ENCODE measurements at regions not wholly inside any gene's neighbourhood (a gene's known extent, or its start where the extent isn't known, plus 50 kb on each side); places are given as distances from the start of the nearest gene placed in this dataset.
A peak's percentile ranks its signal among the peaks of the same experiment; 100 is the strongest.

- no peak for DNase-seq (ENCODE audit: low read depth in 3 of 3, low spot score in 2 of 3)
Observed at GRCh38 chr16:51756447-51757123, 605.5 kb upstream of the SALL1 start.

DNA sequence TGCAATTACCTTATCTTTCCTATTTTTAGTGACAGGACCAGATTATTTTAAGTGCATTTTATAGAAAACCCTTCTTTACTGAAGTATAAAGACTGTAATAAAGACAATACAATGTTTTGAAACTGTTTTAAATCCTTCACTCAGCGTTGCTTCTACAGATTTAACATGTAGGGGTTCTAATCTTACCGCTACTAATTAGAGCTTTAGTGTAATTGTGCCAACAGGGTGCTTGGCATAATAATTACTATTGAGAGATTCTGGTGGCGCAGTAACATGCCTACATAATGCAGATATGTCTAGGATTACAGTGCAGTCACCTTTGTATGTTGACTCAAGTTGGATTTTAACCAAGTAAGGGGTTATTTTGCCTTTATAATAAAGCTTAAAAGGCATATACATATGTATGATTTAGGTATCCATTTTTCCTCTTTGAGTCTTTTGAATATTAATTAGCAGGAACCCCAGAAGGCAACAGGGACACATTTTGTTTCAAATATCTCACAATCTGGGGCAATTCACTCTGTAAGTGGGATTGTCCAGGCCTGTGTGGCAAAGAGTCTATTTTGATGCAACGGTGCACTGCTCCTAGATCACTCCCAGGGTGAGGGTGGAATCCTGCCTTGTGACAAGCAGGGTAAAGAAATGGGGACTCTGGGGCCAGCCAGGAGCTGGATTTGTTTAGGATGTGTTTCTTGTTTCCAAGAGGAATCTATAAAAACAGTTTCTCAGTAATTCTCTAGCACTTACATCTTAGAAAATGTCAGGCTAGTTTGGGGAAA, 604.7 kb upstream of the SALL1 start:
- DNase-seq (ENCODE audit: low read depth in 3 of 3, low spot score in 2 of 3): no peak

DNA sequence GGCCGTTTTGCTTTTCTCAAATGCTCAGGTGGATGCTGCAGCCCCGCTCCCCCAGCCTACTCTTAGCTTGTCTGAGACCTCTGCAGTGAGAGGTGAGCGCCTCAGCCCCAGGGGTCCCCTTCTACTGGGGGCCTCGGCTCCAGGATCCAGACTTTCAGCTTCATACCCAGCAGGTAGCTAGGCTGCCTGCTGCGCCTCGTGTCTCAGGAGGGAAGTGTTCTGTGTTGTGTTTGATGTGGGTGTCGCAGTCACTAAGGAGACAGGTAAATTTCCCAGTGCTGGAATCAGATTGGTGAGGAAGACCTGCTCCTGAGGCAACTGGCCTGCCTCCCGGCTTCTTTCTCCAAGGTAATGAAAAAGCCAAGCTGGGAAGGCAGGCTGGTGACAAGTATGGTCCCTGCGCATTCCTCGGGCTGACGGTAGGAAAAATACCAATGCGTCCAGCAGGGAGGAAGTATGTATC, 604.0 kb upstream of the SALL1 start:
- DNase-seq (ENCODE audit: low read depth in 3 of 3, low spot score in 2 of 3): no peak

GRCh38 chr16:51753467-51754127, 602.5 kb upstream of the SALL1 start:
- no peak for DNase-seq (ENCODE audit: low read depth in 3 of 3, low spot score in 2 of 3)

- DNase-seq (ENCODE audit: low read depth in 3 of 3, low spot score in 2 of 3): no peak
Observed at GRCh38 chr16:51752438-51752995, 601.4 kb upstream of the SALL1 start.

- no peak for DNase-seq (ENCODE audit: low read depth in 3 of 3, low spot score in 2 of 3)
Observed at GRCh38 chr16:51747329-51747728, 596.3 kb upstream of the SALL1 start.

- DNase-seq (ENCODE audit: low read depth in 3 of 3, low spot score in 2 of 3): no peak
Observed at GRCh38 chr16:51734220-51734619, 583.1 kb upstream of the SALL1 start.

GRCh38 chr16:51733181-51733580, 582.1 kb upstream of the SALL1 start:
- DNase-seq (ENCODE audit: low read depth in 3 of 3, low spot score in 2 of 3): no peak

DNA sequence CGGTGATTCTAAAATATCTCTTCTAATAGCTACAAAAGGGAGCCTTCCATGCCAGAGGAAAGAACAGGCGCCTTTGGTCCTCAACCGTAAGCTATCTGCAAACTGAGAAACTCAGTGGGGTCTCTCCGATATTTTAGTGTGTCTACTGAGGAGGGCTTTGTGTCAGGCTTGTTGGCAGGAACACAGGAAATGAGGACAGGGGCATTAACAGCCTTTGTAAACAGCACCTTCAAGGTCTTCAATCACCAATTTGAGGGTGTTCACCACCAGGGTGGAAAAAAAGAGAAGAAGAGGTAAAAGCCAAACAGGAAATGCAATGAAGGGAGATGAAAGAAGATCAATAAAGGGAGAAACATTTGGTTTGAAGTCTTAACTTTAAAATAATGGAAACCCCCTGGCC, 580.1 kb upstream of the SALL1 start:
- no peak for DNase-seq (ENCODE audit: low read depth in 3 of 3, low spot score in 2 of 3)

GRCh38 chr16:51723036-51723724, 572.1 kb upstream of the SALL1 start:
- peak in 1 of 3 donors; percentile 36 for DNase-seq (ENCODE audit: low read depth in 3 of 3, low spot score in 2 of 3)

GRCh38 chr16:51722467-51722866, 571.4 kb upstream of the SALL1 start:
- no peak for DNase-seq (ENCODE audit: low read depth in 3 of 3, low spot score in 2 of 3)

DNA sequence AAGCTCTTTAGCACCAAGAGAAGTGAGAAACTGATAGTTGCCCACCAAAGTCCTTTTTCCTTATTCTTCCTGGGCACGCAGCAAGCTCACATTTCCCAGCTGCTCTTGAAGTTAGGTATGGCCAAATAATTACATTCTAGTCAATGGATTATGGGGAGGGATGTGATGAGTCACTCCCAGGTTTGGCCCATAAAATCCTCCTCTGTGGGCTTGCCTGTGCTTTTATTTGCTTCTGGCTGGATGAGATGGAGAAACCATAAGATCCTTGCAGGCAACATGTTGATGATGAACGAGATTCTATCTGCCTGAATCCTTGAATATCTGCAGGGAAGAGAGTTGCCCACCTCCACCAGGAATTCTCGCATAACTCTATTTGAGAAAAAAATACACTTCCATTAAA, 568.3 kb upstream of the SALL1 start:
- no peak for DNase-seq (ENCODE audit: low read depth in 3 of 3, low spot score in 2 of 3)

- DNase-seq (ENCODE audit: low read depth in 3 of 3, low spot score in 2 of 3): no peak
Observed at GRCh38 chr16:51716195-51716594, 565.1 kb upstream of the SALL1 start.

DNA sequence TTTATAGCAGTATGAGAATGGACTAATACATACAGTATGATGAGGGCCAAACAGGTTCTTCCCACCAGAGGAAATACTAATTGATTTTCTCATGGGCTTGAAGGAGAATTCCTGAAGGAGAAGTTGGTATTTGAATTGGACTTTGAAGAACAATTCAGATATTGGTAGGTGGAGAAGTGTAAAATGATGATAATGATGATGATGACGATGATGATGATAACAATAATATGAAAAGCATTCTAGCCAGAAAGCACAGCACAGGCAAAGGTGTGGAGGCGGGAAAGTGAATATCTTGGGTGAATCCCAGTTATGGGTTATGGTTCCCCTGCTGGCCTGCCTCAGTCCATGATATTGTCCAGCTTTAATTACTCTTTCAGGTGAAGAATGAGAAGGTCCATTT, 562.4 kb upstream of the SALL1 start:
- no peak for DNase-seq (ENCODE audit: low read depth in 3 of 3, low spot score in 2 of 3)

- DNase-seq (ENCODE audit: low read depth in 3 of 3, low spot score in 2 of 3): no peak
Observed at GRCh38 chr16:51710905-51711563, 560.0 kb upstream of the SALL1 start.

GRCh38 chr16:51710186-51710585, 559.1 kb upstream of the SALL1 start:
- DNase-seq (ENCODE audit: low read depth in 3 of 3, low spot score in 2 of 3): no peak

GRCh38 chr16:51708861-51709260, 557.8 kb upstream of the SALL1 start:
- DNase-seq (ENCODE audit: low read depth in 3 of 3, low spot score in 2 of 3): no peak

GRCh38 chr16:51707666-51708065, 556.6 kb upstream of the SALL1 start:
- no peak for DNase-seq (ENCODE audit: low read depth in 3 of 3, low spot score in 2 of 3)

- no peak for DNase-seq (ENCODE audit: low read depth in 3 of 3, low spot score in 2 of 3)
Observed at GRCh38 chr16:51705142-51705541, 554.1 kb upstream of the SALL1 start.

DNA sequence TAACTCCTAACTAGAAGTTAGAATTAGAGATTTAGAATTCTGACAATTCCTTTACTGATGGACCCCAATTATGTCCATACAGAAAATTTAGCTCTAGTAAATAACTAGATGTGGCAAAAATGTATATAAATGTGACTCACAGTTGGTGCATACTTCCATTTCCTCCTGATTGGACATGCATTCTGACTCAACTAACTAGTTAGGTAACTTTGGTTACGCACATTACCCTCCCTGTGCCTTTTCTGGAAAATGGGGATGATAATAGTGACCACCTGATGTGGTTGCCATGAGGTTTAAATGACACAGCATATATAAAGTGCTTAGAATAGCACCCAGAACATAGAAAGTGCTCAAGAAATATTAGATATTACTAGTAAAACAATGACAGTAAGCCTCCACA, 550.0 kb upstream of the SALL1 start:
- no peak for DNase-seq (ENCODE audit: low read depth in 3 of 3, low spot score in 2 of 3)
